DMS79 (cell line): ENCODE measurements at regions not wholly inside any gene's neighbourhood (a gene's known extent, or its start where the extent isn't known, plus 50 kb on each side); places are given as distances from the start of the nearest gene placed in this dataset.

ENCODE experiments used
- DNase-seq: peaks from one replicate; lab custom pipeline; 2025; lab: John Stamatoyannopoulos, UW

GRCh38 chr4:111494471-111494870 is 650.8 kb upstream of the FAM241A start:
- DNase-seq: no peak

- DNase-seq: no peak
These were observed 650.3 kb upstream of the FAM241A start for GRCh38 chr4:111494971-111495370.

GRCh38 chr4:111499291-111499690 is 646.0 kb upstream of the FAM241A start:
- no peak for DNase-seq

- DNase-seq: no peak
These were observed 645.5 kb upstream of the FAM241A start for GRCh38 chr4:111499706-111500105.

GRCh38 chr4:111500858-111501257 is 644.4 kb upstream of the FAM241A start:
- DNase-seq: no peak

GRCh38 chr4:111501946-111502345 is 643.3 kb upstream of the FAM241A start:
- DNase-seq: no peak

- no peak for DNase-seq
These were observed 642.6 kb upstream of the FAM241A start for GRCh38 chr4:111502626-111503025.

GRCh38 chr4:111506706-111507105 is 638.5 kb upstream of the FAM241A start:
- no peak for DNase-seq

GRCh38 chr4:111510535-111510934 is 634.7 kb upstream of the FAM241A start:
- no peak for DNase-seq

GRCh38 chr4:111512081-111512783 is 633.0 kb upstream of the FAM241A start:
- DNase-seq: no peak

GRCh38 chr4:111519683-111520082 is 625.6 kb upstream of the FAM241A start:
- DNase-seq: no peak

GRCh38 chr4:111530446-111530845 is 614.8 kb upstream of the FAM241A start:
- DNase-seq: no peak

- no peak for DNase-seq
These were observed 609.5 kb upstream of the FAM241A start for GRCh38 chr4:111535792-111536191.

GRCh38 chr4:111537165-111537564 is 608.1 kb upstream of the FAM241A start:
- no peak for DNase-seq

- DNase-seq: no peak
These were observed 607.4 kb upstream of the FAM241A start for GRCh38 chr4:111537871-111538270.

GRCh38 chr4:111540671-111541070 is 604.6 kb upstream of the FAM241A start:
- DNase-seq: no peak

- no peak for DNase-seq
These were observed 603.2 kb upstream of the FAM241A start for GRCh38 chr4:111542056-111542455.

- no peak for DNase-seq
These were observed 598.4 kb upstream of the FAM241A start for GRCh38 chr4:111546881-111547280.

- DNase-seq: no peak
These were observed 589.0 kb upstream of the FAM241A start for GRCh38 chr4:111556141-111556781.

- no peak for DNase-seq
These were observed 588.4 kb upstream of the FAM241A start for GRCh38 chr4:111556851-111557250.

- DNase-seq: no peak
These were observed 582.4 kb upstream of the FAM241A start for GRCh38 chr4:111562826-111563225.

- no peak for DNase-seq
These were observed 572.8 kb upstream of the FAM241A start for GRCh38 chr4:111572470-111572869.

GRCh38 chr4:111573386-111573785 is 571.9 kb upstream of the FAM241A start:
- DNase-seq: no peak

GRCh38 chr4:111579767-111580166 is 565.5 kb upstream of the FAM241A start:
- DNase-seq: no peak
